Tibial artery (tissue), 4 donors: ENCODE measurements at regions not wholly inside any gene's neighbourhood (a gene's known extent, or its start where the extent isn't known, plus 50 kb on each side); places are given as distances from the start of the nearest gene placed in this dataset.

ENCODE experiments used
- DNase-seq, 2 donors: peaks; one replicate each; pipeline ENCODE4 v3.0.0-alpha.2; 2019
- H3K27ac ChIP-seq, 2 donors: fragments of 200-600 bp; sonication (generic) in 1 of 2; 1 replicate in 1 of 2; 2 replicates in 1 of 2; pipeline ENCODE4 v1.5.1; 2018 to 2019; ENCODE audit warnings: mild to moderate bottlenecking in 1 of 2
- H3K27me3 ChIP-seq, 2 donors: fragments of 200-600 bp; sonication (generic) in 1 of 2; one replicate each; pipeline versions ENCODE4 v1.5.1 to v1.6.0; 2016 to 2019
- H3K36me3 ChIP-seq, 3 donors: fragments of 200-600 bp; sonication (generic) in 2 of 3; one replicate each; pipeline ENCODE4 v1.5.1; 2016 to 2019; ENCODE audit warnings: mild to moderate bottlenecking in 2 of 3
- H3K4me1 ChIP-seq, 4 donors: fragments of 200-600 bp; sonication (generic) in 2 of 4; 1 replicate in 3 of 4; 2 replicates in 1 of 4; pipeline ENCODE4 v1.5.1; 2016 to 2019
- H3K4me3 ChIP-seq, 2 donors: fragments of 200-600 bp; sonication (generic) in 1 of 2; 1 replicate in 1 of 2; 2 replicates in 1 of 2; pipeline ENCODE4 v1.5.1; 2018 to 2019; ENCODE audit warnings: mild to moderate bottlenecking in 2 of 2
- H3K9me3 ChIP-seq, 3 donors: fragments of 200-600 bp; sonication (generic) in 1 of 3; one replicate each; pipeline ENCODE4 v1.5.1; 2016 to 2019
- CTCF ChIP-seq, 2 experiments: fragments of 200-600 bp in 1 of 2; fragments of 450-650 bp in 1 of 2; IDR thresholded peaks; one replicate each; pipeline ENCODE4 v1.5.1; 2017 to 2019; ENCODE audit warnings: antibody characterized with exemption in 2 of 2, mild to moderate bottlenecking in 1 of 2, moderate library complexity in 1 of 2
- intact Hi-C: fragments of 100-400 bp; cut with DNase I; formaldehyde crosslinking; loops from one replicate; pipeline ENCODE4 v1.15.0; 2023; ENCODE audit warnings: low total_unique reads

- Histone ChIP-seq H3K36me3 (no peaks in the 10 kb centered on the region), H3K27ac (no peak overlapping the region), H3K4me3 (no peak overlapping the region), H3K4me1 (no peaks in the 10 kb centered on the region), H3K27me3 (peaks cover 0 to 51% of the 10 kb centered on the region in 2 donors), H3K9me3 (no peaks in the 10 kb centered on the region)
- intact Hi-C loops = no loop called here
- TF ChIP-seq CTCF (IDR thresholded peaks at IDR 0.05) = no peak
- DNase-seq = peak in 1 of 2 donors; percentile 34
Measured at GRCh38 chr1:22330092-22330759, 121.4 kb upstream of the ZBTB40 start.

GRCh38 chr1:22330760-22331119 lies 120.9 kb upstream of the ZBTB40 start:
- intact Hi-C loops = no loop called here
- Histone ChIP-seq H3K9me3 (no peaks in the 10 kb centered on the region), H3K4me3 (no peak overlapping the region), H3K27ac (no peak overlapping the region), H3K27me3 (peaks cover 0 to 56% of the 10 kb centered on the region in 2 donors), H3K4me1 (no peaks in the 10 kb centered on the region), H3K36me3 (no peaks in the 10 kb centered on the region)
- TF ChIP-seq CTCF (IDR thresholded peaks at IDR 0.05) = no peak
- DNase-seq = no peak

GRCh38 chr1:22331618-22332423 lies 119.8 kb upstream of the ZBTB40 start:
- intact Hi-C loops = no loop called here
- no peak for DNase-seq
- H3K4me3 ChIP-seq = no peak overlapping the region
- no peaks in the 10 kb centered on the region for H3K9me3 ChIP-seq
- H3K27ac ChIP-seq = no peak overlapping the region
- TF ChIP-seq CTCF (IDR thresholded peaks at IDR 0.05) = no peak
- H3K27me3 ChIP-seq = peaks cover 0 to 55% of the 10 kb centered on the region in 2 donors
- no peaks in the 10 kb centered on the region for H3K36me3 ChIP-seq
- no peaks in the 10 kb centered on the region for H3K4me1 ChIP-seq

GRCh38 chr1:22332424-22332717 lies 119.3 kb upstream of the ZBTB40 start:
- H3K27me3 ChIP-seq = peaks cover 0 to 50% of the 10 kb centered on the region in 2 donors
- intact Hi-C loops = no loop called here

GRCh38 chr1:22332795-22333499 lies 118.7 kb upstream of the ZBTB40 start:
- Histone ChIP-seq H3K4me1 (no peaks in the 10 kb centered on the region), H3K36me3 (no peaks in the 10 kb centered on the region), H3K27ac (no peak overlapping the region), H3K4me3 (no peak overlapping the region), H3K9me3 (no peaks in the 10 kb centered on the region), H3K27me3 (peaks cover 0 to 51% of the 10 kb centered on the region in 2 donors)
- no peak for TF ChIP-seq CTCF (IDR thresholded peaks at IDR 0.05)
- intact Hi-C loops = no loop called here
- no peak for DNase-seq

More at GRCh38 chr1:22332424-22332717, 119.3 kb upstream of the ZBTB40 start:
- TF ChIP-seq CTCF (IDR thresholded peaks at IDR 0.05) = no peak
- no peaks in the 10 kb centered on the region for H3K9me3 ChIP-seq
- H3K36me3 ChIP-seq = no peaks in the 10 kb centered on the region
- H3K4me3 ChIP-seq = no peak overlapping the region
- H3K4me1 ChIP-seq = no peaks in the 10 kb centered on the region
- no peak for DNase-seq
- H3K27ac ChIP-seq = no peak overlapping the region
